NCI-H774 (cell line): ENCODE measurements at regions not wholly inside any gene's neighbourhood (a gene's known extent, or its start where the extent isn't known, plus 50 kb on each side); places are given as distances from the start of the nearest gene placed in this dataset.
A peak's percentile ranks its signal among the peaks of the same experiment; 100 is the strongest.

Experiments
- DNase-seq: peaks from one replicate; lab custom pipeline; 2025; lab: John Stamatoyannopoulos, UW

DNA sequence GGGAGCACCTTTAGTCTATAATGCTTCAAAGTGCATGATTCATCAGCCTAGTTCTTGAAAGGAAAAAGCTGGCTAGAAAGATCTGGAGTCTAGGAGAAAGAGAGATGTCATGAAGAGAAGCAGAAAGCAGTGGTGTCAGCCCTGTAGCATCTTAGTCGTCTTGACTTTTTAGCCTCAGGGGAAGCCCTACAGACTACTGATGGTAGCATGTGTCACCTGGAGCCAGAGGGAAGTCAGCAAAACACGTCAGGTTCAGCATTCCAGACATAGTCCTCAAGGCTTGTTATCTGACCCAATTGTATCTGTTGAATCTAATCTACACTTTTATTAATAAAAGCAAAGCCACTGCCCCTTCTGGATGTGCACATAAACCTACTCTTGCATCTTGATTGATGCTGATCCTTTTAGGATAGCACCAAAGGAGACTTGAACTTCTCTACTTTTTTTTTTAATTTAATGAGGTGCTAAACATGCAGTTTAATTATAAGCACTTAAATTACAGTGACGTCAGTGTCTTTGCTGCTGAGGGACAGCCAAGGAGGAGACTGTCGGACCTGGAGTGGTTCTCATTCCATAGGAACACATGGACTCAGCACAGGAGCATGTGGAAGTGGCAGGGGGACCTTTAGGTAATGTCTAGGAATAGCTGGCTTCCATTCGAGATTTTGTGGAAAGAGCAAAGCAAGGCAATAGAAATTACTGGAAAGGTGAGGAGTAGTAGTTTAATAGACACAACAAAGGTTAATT, 525.5 kb upstream of the SGCG start:
- DNase-seq: no peak

DNA sequence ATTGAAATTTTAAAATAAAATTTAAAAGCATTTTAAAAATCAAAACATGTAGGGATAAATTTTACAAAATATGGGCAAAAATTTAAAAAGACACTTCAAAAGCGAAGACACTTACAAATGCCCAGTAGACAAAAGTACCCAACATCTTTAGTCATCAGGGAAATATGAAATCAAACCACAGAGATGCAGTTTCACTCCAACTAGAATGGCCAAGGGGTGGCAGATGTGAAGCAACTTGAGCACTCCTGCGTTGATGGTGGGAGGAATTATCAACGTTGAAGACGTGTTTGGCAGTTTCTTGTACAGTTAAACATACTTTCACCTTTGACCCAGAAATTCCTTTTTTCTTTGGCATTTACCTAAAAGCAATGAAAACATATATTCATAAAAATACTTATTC, 518.0 kb upstream of the SGCG start:
- no peak for DNase-seq

DNA sequence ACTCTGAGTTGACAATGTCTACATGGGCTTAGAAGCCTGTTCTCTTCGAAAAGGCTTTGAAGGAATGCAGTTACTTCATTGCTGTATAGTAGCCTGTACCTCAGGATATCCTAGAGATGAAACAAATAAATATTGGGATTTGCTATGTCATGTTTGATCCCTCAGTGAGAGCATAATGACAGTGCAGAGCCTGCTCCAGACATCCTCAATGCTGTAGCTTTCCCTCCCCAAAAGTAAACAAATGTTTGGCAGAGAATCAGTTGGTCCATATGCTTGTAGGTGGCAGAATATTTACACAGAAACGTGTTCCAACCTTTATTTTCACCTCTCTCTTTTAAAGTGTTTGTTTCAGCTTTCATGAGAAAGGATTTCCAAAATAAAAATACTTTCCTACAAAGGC, 515.3 kb upstream of the SGCG start:
- DNase-seq: peak; percentile 3

DNA sequence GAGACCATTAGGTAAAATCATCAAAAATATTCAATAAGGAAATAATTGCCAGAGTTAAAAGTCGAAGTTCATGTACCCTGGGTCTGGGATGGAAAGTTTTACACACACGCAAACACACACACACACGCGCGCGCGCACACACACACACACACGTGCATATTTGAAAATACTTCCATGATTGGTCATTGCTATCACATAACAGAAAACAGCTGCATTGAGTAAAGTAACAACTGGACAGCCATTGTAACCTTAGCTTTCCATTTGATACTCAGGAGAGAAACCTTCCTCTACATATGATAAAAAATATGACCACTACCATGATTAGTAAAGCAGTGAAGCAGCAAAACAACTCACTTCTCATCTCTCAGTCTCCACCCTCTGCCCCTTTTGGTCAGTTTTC, 490.0 kb upstream of the SGCG start:
- no peak for DNase-seq

DNA sequence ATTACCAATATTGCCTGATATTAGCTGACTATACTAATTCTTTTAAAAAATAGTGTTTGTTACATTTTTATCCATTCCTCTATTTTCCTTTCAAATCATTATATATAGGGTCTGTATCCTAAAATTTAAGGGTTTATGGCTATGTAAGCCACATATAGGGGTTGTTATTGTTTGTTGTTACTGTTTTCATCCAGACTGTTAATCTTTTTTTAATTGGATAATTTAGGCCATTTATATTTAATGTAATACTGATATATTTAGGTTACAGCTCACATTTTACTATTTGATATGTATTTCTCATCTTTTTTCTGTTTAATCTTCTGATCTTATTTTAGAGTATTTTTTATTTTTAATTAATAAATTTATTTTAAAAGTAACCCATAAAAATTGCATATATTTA, 487.1 kb upstream of the SGCG start:
- DNase-seq: no peak

DNA sequence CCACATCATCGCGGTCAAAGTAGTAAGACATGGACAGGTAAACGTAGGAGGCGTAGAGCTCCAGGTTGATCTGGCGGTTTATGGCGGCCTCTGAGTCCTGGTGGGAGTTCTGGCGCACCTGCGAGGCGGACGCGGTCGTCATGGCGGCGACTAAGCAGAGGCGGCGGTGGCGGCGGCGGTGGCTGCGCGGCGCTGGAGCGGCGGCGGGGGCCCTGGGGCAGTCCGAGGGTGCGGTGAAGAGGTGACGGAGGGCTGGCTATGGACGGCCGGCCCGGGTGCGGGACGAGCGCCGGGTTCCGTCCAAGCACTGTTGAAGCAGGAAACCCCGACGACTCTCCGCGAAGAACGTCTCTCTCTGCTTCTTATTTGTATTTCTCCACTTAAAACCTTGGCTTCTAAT, 484.3 kb upstream of the SGCG start:
- no peak for DNase-seq

DNA sequence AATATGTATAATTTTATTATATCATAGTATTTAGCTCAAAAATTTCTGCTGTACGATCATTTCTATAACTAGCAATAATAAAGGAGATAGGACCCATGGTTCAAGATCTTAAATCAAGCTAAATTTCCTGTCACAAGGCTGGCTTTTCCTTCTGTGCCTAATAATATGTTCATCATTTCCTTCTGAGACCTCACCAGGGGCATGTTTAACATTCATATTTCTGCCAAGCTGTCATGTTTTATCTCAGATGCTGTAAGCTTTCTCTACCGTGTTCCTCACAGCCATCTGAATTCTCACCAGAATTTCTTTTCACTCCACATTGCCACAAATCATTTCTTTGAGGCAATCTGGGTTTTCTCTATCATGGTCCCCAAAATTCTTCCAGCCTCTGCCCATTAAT, 482.3 kb upstream of the SGCG start:
- DNase-seq: no peak

DNA sequence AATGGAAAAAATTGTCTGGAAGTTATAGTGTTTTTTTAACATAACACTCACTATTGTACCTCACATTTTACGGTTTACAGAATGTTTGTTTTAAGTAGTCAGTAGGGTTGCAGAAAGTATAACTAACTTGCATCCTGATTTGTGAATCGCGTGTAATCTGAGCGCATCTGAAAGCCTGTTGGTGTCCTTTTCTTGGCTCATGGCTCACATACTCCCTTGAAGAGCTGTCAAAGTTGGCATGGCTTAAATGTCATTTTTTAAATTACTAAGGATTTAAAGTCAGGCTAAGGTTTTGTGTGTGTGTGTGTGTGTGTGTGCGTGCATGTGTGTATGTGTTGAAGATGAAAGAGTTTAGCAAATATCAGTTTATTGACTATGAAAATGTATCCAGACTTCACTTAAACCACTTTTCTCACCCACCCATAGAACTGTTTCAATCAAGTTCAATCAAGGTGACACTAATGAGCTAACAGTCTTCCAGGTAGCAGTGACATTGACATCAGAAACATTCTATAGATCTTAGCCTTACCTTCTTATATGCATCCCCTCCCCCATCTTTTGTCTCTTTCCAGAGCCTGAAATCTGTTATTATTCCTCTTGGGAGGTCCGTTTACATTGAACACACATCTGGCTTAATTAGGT, 480.4 kb upstream of the SGCG start:
- DNase-seq: no peak

DNA sequence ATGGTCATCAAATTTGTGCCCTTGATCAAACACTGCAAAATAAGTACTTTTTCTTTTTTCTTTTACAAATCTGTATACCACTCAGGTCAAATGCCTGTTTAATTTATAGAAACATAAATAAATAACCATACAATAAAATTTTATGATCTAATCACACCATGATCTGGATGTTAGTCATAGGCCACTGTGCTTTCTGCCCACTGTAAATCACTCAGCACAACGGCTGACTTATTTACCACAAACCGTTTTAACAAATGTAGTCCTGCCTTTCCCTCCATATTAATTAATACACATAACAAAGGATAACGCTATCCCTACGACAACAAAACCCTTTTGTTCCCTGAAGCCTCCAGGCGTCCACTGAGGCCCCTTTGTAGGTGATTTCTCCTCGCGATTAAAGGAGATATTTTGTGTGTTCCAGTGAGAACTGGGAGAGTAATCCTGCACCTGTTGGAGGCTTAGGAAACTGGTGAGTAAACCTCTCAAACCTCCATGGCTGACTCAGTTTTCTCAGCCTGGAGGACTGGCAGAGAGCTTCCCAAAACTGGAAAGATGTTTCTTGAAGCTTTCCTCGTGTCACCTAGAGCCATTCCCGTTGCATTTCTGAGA, 477.1 kb upstream of the SGCG start:
- no peak for DNase-seq

DNA sequence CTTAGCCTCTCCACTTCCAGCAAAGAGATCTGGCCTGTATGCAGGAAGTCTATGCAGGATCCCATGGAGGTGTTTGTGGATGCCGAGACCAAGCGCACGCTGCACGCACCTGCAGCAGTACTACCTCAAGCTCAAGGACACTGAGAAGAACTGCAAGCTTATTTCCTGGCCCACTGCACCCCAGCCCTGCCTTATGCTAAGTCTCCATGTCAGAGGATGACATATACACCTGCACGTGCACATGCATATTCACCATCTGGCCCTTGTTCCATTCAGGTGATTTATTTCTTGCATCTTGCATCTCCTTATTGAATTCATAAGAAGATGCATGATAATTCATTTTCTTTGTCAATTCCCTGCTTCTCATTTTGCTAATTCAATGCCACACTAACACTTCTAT, 472.8 kb upstream of the SGCG start:
- DNase-seq: no peak

DNA sequence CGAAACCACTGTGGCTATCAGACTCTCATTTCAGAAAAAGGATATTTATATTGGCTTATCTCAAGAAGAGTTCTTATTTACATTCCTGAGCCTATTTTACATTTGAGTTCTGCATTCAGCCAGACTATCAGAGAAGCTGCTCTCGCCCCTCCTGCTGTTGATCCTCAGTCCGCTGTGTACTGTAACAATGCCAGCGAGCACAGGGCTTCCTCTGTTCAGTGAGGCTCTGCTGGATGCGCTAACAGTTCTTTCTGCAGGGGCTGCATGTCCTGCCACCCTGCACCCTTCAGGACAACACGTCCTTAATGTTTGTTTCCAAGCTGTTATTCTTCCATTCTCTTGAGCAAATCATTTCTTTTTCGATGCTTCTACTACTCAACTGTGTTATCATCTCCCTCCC, 463.7 kb upstream of the SGCG start:
- no peak for DNase-seq

DNA sequence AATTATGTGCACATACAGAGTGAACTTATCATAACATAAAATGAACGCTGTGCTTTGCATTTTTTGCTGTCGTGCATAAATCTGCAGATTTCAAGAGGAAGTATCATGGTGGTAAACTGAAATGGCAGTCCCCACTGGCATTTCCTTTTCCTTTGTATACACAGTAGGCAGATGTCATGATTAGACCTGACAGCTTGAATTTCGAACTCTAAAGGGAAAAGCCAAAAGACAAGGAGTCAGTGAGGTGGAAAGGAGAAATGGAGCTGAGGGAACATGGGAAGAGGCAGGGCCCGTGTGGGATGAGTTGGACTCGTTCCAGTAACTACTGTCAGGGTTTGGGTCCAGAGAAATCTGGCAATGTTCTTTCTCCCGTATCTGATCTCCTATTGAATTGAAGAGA, 454.1 kb upstream of the SGCG start:
- DNase-seq: no peak

DNA sequence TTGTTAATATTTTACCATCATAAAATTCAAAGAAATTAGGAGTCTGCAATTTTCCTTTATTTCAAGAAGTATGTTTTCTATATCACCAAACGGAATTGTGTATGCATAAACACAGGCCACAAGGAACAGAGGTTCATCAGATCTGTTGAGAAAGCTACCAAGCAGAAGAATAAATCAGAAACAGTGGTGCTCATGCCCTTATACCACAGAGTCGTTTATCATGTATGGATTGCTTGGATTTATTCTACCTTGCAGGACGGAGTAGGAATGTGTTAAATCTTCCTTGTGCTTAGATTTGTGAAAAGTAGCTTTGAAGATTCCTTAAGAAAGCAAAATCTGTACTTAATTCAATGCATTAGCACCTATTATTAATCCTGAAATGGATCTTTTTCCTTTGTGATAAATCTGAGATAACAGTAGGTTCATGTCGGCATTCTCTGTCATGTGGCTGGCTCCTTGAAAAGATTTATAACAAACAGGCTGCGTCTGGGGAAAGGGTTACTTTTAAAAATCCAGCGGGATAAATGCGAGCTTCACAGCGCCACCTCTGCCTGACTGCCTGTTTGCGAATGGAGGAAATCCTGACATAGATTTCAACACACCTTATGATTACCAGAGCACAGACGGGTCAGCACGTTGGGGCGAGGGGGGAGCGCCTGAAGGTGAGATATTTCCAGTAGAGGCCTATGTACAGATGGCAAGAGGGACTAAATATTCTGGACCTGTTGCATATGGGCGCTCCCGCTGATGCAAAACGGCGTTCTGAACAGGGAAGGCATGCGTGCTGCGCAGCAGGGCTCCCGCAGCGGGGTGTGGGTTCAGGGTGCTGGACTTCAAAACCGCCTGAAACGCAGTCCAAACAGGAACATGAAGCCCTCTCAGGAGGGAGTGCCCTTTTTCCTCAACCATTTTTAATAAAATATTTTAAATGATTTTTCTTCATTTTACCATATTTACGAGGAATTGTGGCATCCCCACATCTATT, 445.5 kb upstream of the SGCG start:
- no peak for DNase-seq

DNA sequence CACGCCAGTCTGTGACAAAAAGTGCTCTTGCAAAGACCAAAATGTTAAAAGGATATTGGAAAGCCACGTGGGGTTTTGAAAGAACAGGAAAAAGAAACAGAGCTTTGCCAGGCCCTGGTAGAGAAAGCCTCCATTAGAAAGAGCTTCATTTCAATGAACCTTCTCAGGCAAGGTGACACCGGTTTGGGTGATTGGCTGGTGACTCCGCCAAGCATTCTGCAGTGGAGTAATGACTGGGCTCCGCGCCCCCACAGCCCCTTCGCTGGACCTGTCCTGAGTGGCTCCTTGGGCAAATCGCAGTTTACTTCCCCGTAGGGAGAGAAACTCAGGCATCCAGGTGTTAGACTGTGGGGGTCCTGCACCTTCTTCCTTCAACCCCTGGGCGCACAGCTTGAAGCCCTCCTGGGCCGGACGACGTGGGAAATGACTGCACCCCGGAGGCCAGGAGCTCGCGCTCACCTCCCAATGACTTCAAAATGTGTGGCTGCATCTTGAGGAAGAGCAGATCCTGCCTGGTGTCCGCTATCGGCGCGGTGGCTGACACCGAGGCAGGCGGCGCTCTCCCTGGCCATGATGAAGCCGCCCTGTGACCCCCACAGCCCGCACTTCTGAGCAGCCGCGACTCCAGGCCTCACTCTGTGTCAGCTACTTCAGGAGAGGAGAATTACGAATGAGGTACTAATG, 444.6 kb upstream of the SGCG start:
- DNase-seq: no peak

DNA sequence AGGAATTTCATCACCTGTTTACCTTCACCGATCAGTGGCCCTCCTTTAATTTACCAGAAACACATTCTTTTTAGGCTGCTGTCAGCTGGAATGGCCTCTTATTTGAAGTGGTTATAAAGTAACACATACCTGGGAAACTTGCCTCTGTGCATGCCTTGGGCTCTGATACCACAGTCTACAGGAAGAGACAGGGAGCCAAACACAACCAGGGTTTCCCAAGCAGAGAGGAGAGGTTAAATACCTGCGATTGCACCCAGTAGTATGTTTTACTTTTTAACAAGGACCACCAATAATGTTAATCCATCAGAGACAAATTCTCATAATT, 444.0 kb upstream of the SGCG start:
- DNase-seq: no peak

DNA sequence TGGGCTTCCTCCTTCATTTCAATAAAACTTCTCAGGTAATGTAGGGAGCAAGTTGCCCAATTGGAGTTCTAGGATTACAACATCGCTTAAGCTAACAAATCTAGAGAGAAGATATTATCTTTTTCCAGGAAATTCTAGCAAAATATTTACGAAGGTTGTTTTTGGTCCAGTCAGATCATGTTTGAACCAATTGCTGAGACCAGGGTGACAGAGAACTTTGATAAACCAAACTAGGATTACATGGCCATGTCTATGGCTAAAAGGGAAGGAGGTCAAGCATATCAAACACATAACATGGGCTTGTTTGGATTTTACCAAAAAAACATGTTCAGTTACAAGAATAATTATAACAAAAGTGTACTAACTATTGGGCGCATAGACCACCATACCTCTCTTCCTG, 442.4 kb upstream of the SGCG start:
- DNase-seq: no peak

DNA sequence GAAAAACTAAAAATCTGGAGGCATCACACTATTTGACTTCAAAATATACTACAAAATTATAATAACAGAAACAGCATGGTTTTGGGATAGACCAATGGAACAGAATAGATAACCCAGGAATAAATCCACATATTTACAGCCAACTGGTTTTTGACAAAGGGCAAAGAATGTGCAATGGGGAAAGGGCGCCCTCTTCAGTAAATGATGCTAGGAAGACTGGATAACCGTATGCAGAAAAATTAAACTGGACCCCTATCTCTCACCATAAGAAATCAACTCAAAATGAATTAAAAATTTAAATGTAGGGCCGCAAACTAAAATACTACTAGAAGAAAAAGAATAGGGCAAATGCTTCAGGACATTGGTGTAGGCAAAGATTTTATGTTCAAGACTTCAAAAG, 440.5 kb upstream of the SGCG start:
- peak; percentile 0 for DNase-seq

DNA sequence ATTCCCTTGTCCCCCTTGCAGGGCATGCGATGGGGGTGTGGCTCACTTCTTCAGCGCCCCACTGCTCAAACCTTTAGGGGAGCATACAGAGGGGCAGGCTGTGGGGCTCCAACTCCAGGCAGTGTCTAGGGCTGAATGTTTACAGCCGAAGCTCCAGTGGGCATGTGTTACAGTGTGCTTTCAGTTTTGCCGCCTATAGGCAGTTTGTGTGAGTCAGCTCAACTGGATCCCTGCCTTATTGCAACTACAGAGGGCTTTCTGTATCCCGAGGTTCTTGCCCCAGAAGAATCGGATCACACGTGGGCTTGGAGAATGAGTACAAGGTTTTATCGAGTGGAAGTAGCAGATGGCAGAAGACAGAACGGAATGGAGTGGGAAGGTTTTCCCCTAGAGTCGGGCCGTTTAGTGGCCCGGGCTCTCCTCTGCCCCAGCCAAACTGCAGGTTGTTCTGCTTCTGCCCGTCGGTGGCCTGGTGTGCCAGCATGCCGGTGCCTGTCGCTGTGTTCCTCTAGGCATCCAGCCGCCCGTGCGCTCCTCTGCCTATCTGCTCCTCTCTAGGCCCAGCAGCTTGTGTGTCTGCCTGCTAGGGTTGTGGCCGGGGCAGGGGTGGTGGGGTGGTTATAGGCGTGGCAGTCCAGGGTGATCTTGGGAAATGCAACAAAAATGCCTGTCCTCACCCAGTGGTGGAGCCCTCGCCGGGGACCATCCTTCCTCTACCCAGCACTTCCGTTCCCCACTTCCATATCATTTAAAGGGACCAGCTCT, 435.9 kb upstream of the SGCG start:
- DNase-seq: no peak

DNA sequence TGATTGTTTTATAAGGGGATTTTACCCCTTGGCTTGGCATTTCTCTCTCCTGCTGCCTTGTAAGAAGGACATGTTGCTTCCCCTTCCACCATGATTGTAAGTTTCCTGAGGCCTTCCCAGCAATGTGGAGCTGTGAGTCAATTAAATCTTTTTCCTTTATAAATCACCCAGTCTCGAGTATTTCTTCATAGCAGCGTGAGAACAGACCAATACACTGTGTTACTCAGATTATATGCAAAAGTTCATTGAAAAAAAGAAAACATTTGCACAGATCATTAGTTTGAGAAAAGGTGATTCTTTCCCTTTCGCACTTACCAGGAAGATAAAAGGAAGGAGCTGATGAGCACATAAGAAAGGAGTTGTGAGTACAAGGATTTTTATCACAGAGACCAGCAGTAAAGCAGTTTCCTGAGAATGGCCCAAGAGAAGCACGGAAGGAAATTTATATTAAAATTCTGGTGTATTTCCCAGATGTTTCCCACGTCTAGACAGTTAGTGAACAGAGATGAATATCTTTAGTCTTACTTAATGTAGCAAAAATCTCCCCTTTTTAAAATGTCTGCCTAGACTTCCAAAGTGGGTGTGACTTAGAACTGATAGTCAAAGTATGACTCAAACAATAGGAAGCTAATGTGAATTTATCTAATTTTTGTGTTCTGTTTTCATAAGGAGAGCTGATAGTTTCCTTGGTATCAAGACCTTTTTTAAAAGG, 431.8 kb upstream of the SGCG start:
- DNase-seq: no peak

DNA sequence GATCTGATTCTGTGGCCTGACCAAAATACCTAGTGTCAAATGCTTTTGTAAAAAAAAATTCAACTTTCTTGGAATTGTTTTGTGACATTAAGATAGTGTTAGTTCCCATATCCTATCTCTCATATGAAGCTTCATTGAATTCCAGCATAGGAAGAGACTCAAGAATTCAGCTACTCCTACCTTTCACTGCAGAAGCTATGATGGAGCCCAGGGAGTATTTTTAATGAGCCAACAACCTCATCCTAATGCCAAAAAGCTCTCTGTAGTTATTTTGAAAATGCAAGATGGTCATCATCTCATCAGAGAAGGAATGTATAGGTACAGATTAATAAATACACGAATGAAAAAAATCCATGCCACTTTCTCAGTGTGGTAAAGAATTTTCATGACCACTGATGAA, 431.2 kb upstream of the SGCG start:
- DNase-seq: no peak
